SH-SY5Y (cell line): ENCODE measurements at regions not wholly inside any gene's neighbourhood (a gene's known extent, or its start where the extent isn't known, plus 50 kb on each side); places are given as distances from the start of the nearest gene placed in this dataset.

Source experiments
- GATA2 ChIP-seq: IDR thresholded peaks from 2 replicates; pipeline ENCODE4 v1.6.1; 2011; ENCODE audit warnings: mild to moderate bottlenecking, low read depth, low read length
- GATA3 ChIP-seq: IDR thresholded peaks from 2 replicates; pipeline ENCODE4 v1.6.1; 2011; ENCODE audit warnings: low read depth, mild to moderate bottlenecking, low read length, moderate library complexity

GRCh38 chr2:144578099-144578498 is 58.2 kb upstream of the ZEB2 start:
- TF ChIP-seq GATA2 (no peak), GATA3 (no peak)
